Neural progenitor cell (in vitro differentiated cells): ENCODE measurements at regions not wholly inside any gene's neighbourhood (a gene's known extent, or its start where the extent isn't known, plus 50 kb on each side); places are given as distances from the start of the nearest gene placed in this dataset.

ENCODE experiments used
- DNase-seq: peaks from one replicate; pipeline ENCODE4 v3.0.0-alpha.2; 2016; ENCODE audit warnings: low spot score
- H2AFZ ChIP-seq: fragments of 200-600 bp; sonication (generic); replicated peaks from 2 replicates; pipeline ENCODE4 v1.6.1; 2016; ENCODE audit warnings: antibody characterized with exemption
- H3F3A ChIP-seq: fragments of 200-600 bp; sonication (generic); 2 replicates; pipeline ENCODE4 v1.6.1; 2016; ENCODE audit warnings: antibody characterized with exemption, low read depth
- H3K27ac ChIP-seq: fragments of 200-600 bp; sonication (generic); 2 replicates; pipeline ENCODE4 v1.5.1; 2016; ENCODE audit warnings: mild to moderate bottlenecking
- H3K27me3 ChIP-seq: fragments of 200-600 bp; sonication (generic); 2 replicates; pipeline ENCODE4 v1.6.1; 2016; ENCODE audit warnings: mild to moderate bottlenecking, moderate library complexity
- H3K36me3 ChIP-seq: fragments of 200-600 bp; sonication (generic); 2 replicates; pipeline ENCODE4 v1.5.1; 2016
- H3K4me1 ChIP-seq: fragments of 200-600 bp; sonication (generic); 2 replicates; pipeline ENCODE4 v1.6.1; 2016; ENCODE audit warnings: mixed run types
- H3K4me2 ChIP-seq: fragments of 200-600 bp; sonication (generic); 2 replicates; pipeline ENCODE4 v1.6.1; 2016
- H3K4me3 ChIP-seq: fragments of 200-600 bp; sonication (generic); 2 replicates; pipeline ENCODE4 v1.5.1; 2016
- H3K79me2 ChIP-seq: fragments of 200-600 bp; sonication (generic); 2 replicates; pipeline ENCODE4 v1.6.1; 2016; ENCODE audit warnings: low read depth
- H3K9ac ChIP-seq: fragments of 200-600 bp; sonication (generic); 2 replicates; pipeline ENCODE4 v1.6.1; 2016
- H3K9me3 ChIP-seq: fragments of 200-600 bp; sonication (generic); 2 replicates; pipeline ENCODE4 v1.5.1; 2016; ENCODE audit warnings: low read depth
- H4K20me1 ChIP-seq: fragments of 200-600 bp; sonication (generic); 2 replicates; pipeline ENCODE4 v1.6.1; 2016; ENCODE audit warnings: low read depth
- H3K27ac Mint-ChIP-seq: 3 replicates; pipeline ENCODE4 v1.8.0; 2021; ENCODE audit warnings: mixed read lengths
- H3K27me3 Mint-ChIP-seq: 2 replicates; pipeline ENCODE4 v1.8.0; 2022; ENCODE audit warnings: low read depth, mild to moderate bottlenecking, inconsistent platforms, moderate library complexity, mixed read lengths; ENCODE audit not compliant: insufficient read depth
- H3K36me3 Mint-ChIP-seq: 3 replicates; pipeline ENCODE4 v1.8.0; 2021; ENCODE audit warnings: mixed read lengths
- H3K4me1 Mint-ChIP-seq: 3 replicates; pipeline ENCODE4 v1.8.0; 2021; ENCODE audit warnings: mixed read lengths
- H3K4me3 Mint-ChIP-seq: 3 replicates; pipeline ENCODE4 v1.8.0; 2021; ENCODE audit warnings: mild to moderate bottlenecking, moderate library complexity, mixed read lengths
- H3K9me3 Mint-ChIP-seq: 3 replicates; pipeline ENCODE4 v1.8.0; 2020; ENCODE audit warnings: mixed read lengths
- EZH2 ChIP-seq: fragments of 200-600 bp; sonication (generic); IDR thresholded peaks from 2 replicates; pipeline ENCODE4 v1.6.1; 2017; ENCODE audit warnings: antibody characterized with exemption, mild to moderate bottlenecking, moderate library complexity
- EZH2phosphoT487 ChIP-seq: fragments of 200-600 bp; sonication (generic); IDR thresholded peaks from 2 replicates; pipeline ENCODE4 v1.6.1; 2017; ENCODE audit warnings: antibody characterized with exemption
- TF ChIP-seq, protein P1 (sequence below): fragments of 200-600 bp; sonication (generic); IDR thresholded peaks from 2 replicates; pipeline ENCODE4 v1.5.1; 2017; ENCODE audit warnings: antibody characterized with exemption, mild to moderate bottlenecking

DNA sequence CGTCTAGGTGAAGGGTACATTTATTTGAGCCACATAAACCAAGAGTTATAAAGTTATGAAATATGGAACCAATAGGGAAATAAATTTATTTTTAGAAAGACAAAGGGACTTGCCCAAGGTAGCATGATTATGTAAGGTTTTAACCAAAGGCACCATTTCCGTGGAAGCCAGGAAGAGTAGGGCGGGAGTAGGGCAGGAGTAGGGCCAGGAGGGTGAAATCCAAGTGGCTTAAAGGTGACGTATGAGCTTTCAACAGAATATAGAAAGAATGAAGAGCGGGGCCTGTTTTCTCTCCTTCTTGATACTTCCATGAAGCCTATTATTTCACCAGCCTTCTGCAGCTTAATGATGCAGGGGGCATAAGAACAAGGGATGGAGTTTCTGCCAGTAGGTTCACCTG lies 91.7 kb upstream of the PNPLA4 start:
- Histone ChIP-seq H3F3A (no peaks in the 10 kb centered on the region), H3K36me3 (no peaks in the 10 kb centered on the region), H3K27me3 (no peaks in the 10 kb centered on the region), H3K4me2 (no peak overlapping the region), H3K4me1 (no peaks in the 10 kb centered on the region), H3K9ac (no peak overlapping the region), H3K27ac (no peak overlapping the region), H3K79me2 (no peaks in the 10 kb centered on the region), H2AFZ (no peak overlapping the region), H3K4me3 (no peak overlapping the region), H4K20me1 (no peaks in the 10 kb centered on the region), H3K9me3 (no peaks in the 10 kb centered on the region)
- DNase-seq: no peak
- Mint-ChIP-seq H3K27ac (no peak overlapping the region), H3K4me1 (no peaks in the 10 kb centered on the region), H3K27me3 (peaks cover 5% of the 10 kb centered on the region), H3K36me3 (no peaks in the 10 kb centered on the region), H3K9me3 (no peaks in the 10 kb centered on the region), H3K4me3 (no peak overlapping the region)
- no peak for TF ChIP-seq EZH2
- TF ChIP-seq, protein P1, sequence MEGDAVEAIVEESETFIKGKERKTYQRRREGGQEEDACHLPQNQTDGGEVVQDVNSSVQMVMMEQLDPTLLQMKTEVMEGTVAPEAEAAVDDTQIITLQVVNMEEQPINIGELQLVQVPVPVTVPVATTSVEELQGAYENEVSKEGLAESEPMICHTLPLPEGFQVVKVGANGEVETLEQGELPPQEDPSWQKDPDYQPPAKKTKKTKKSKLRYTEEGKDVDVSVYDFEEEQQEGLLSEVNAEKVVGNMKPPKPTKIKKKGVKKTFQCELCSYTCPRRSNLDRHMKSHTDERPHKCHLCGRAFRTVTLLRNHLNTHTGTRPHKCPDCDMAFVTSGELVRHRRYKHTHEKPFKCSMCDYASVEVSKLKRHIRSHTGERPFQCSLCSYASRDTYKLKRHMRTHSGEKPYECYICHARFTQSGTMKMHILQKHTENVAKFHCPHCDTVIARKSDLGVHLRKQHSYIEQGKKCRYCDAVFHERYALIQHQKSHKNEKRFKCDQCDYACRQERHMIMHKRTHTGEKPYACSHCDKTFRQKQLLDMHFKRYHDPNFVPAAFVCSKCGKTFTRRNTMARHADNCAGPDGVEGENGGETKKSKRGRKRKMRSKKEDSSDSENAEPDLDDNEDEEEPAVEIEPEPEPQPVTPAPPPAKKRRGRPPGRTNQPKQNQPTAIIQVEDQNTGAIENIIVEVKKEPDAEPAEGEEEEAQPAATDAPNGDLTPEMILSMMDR: no peak
- TF ChIP-seq EZH2phosphoT487: no peak

DNA sequence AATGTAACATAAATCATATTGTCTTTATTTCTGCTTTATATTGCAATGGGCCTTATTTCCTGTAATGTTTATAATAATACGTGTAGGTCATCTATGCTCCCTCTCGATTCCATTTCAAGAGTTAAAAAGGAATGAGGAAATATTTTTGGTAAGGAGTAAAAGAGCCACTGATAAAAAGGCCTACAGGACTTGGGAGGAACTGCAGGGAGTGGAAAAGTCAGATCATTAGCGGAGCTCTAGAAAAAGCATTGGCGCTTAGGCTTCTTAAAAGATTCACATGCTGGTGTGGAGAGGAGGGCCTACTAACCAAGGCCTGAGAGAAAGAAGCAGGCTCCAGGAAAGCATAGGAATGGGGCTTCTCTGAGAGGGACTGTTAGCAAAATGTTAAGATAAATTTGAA lies 82.9 kb upstream of the PNPLA4 start:
- peak; percentile 13 for DNase-seq
- Histone ChIP-seq H3K9ac (no peak overlapping the region), H3K27me3 (no peaks in the 10 kb centered on the region), H2AFZ (no peak overlapping the region), H3F3A (no peaks in the 10 kb centered on the region), H3K4me2 (no peak overlapping the region), H3K36me3 (no peaks in the 10 kb centered on the region), H3K27ac (no peak overlapping the region), H3K9me3 (peaks cover 3% of the 10 kb centered on the region), H3K4me3 (no peak overlapping the region), H3K4me1 (no peaks in the 10 kb centered on the region), H4K20me1 (no peaks in the 10 kb centered on the region), H3K79me2 (no peaks in the 10 kb centered on the region)
- no peak overlapping the region for H3K4me3 Mint-ChIP-seq
- H3K36me3 Mint-ChIP-seq: no peaks in the 10 kb centered on the region
- no peak for TF ChIP-seq EZH2phosphoT487
- TF ChIP-seq, protein P1: peak; percentile 34
- TF ChIP-seq EZH2: no peak
- H3K27ac Mint-ChIP-seq: no peak overlapping the region
- H3K9me3 Mint-ChIP-seq: no peaks in the 10 kb centered on the region
- H3K4me1 Mint-ChIP-seq: no peaks in the 10 kb centered on the region
- no peaks in the 10 kb centered on the region for H3K27me3 Mint-ChIP-seq

DNA sequence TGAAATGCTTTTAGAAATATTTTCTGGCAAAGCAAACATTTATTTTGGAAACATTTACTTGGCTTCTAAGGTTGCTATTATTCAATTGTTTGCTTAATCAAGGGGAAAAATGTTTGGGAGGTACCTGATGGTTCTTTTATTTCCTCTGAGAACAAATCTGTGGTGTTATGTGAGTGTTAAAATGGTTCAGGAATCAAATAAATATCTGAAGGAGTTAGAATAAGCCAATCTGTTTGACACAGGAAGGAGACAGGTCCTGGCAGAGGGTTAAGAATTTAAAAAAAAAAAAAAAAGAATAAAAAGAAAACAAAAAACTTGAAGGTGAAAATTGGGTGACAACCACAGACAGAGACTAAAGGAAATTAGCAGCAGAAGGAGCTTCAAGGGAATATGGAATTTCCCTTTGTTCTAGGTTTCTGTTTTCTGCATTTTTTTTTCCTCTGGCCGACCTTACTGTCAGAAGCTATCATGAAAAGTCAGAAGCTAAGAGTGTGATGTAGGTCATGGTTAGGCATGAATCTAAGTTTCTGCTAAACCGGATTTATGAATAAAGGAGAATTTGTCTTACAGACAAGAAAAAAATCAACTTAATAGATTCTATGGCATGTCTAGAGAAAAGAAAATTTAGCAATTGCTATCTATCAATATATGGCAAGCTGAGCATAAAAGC lies 78.6 kb upstream of the PNPLA4 start:
- Histone ChIP-seq H3F3A (no peaks in the 10 kb centered on the region), H3K36me3 (no peaks in the 10 kb centered on the region), H2AFZ (no peak overlapping the region), H3K27me3 (no peaks in the 10 kb centered on the region), H3K4me3 (no peak overlapping the region), H3K9me3 (peaks cover 7% of the 10 kb centered on the region), H4K20me1 (no peaks in the 10 kb centered on the region), H3K4me1 (no peaks in the 10 kb centered on the region), H3K4me2 (no peak overlapping the region), H3K9ac (no peak overlapping the region), H3K27ac (no peak overlapping the region), H3K79me2 (no peaks in the 10 kb centered on the region)
- no peak overlapping the region for H3K27ac Mint-ChIP-seq
- no peaks in the 10 kb centered on the region for H3K9me3 Mint-ChIP-seq
- peaks cover 2% of the 10 kb centered on the region for H3K36me3 Mint-ChIP-seq
- no peak for DNase-seq
- peaks cover 3% of the 10 kb centered on the region for H3K27me3 Mint-ChIP-seq
- no peak for TF ChIP-seq EZH2phosphoT487
- TF ChIP-seq, protein P1: no peak
- TF ChIP-seq EZH2: no peak
- no peaks in the 10 kb centered on the region for H3K4me1 Mint-ChIP-seq
- no peak overlapping the region for H3K4me3 Mint-ChIP-seq
